ENCODE measurements at regions not wholly inside any gene's neighbourhood (a gene's known extent, or its start where the extent isn't known, plus 50 kb on each side); places are given as distances from the start of the nearest gene placed in this dataset.

- Histone ChIP-seq H3K4me1 (ENCODE audit: control insufficient read depth, insufficient read depth, low read length) (no peaks in the 10 kb centered on the region), H3K36me3 (ENCODE audit: control insufficient read depth, insufficient read depth, low read length) (no peaks in the 10 kb centered on the region), H3K27ac (ENCODE audit: low read length) (no peak overlapping the region), H3K27me3 (ENCODE audit: control insufficient read depth, insufficient read depth, low read length) (no peaks in the 10 kb centered on the region), H3K9me3 (ENCODE audit: control insufficient read depth, insufficient read depth, low read length) (no peaks in the 10 kb centered on the region), H3K4me3 (ENCODE audit: low read length) (no peak overlapping the region)
- ATAC-seq, result no peak
- Mint-ChIP-seq H3K27me3 (ENCODE audit: low read depth in 2 of 2) (no peaks in the 10 kb centered on the region), H3K27ac (no peak overlapping the region), H3K4me3 (no peak overlapping the region), H3K9me3 (peaks cover 18 to 20% of the 10 kb centered on the region in 2 donors), H3K4me1 (no peaks in the 10 kb centered on the region), H3K36me3 (no peaks in the 10 kb centered on the region)
- TF ChIP-seq, protein P1, sequence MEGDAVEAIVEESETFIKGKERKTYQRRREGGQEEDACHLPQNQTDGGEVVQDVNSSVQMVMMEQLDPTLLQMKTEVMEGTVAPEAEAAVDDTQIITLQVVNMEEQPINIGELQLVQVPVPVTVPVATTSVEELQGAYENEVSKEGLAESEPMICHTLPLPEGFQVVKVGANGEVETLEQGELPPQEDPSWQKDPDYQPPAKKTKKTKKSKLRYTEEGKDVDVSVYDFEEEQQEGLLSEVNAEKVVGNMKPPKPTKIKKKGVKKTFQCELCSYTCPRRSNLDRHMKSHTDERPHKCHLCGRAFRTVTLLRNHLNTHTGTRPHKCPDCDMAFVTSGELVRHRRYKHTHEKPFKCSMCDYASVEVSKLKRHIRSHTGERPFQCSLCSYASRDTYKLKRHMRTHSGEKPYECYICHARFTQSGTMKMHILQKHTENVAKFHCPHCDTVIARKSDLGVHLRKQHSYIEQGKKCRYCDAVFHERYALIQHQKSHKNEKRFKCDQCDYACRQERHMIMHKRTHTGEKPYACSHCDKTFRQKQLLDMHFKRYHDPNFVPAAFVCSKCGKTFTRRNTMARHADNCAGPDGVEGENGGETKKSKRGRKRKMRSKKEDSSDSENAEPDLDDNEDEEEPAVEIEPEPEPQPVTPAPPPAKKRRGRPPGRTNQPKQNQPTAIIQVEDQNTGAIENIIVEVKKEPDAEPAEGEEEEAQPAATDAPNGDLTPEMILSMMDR (IDR thresholded peaks at IDR 0.05), result no peak
- DNase-seq, result no peak
- 73% methylated on average over 2 of the region's 3 CpGs for WGBS (ENCODE audit: insufficient coverage)
- intact Hi-C loops (cut with micrococcal nuclease), result no loop called here
These were observed 302.0 kb downstream of the NFIB start for GRCh38 chr9:14011799-14012560.

DNA sequence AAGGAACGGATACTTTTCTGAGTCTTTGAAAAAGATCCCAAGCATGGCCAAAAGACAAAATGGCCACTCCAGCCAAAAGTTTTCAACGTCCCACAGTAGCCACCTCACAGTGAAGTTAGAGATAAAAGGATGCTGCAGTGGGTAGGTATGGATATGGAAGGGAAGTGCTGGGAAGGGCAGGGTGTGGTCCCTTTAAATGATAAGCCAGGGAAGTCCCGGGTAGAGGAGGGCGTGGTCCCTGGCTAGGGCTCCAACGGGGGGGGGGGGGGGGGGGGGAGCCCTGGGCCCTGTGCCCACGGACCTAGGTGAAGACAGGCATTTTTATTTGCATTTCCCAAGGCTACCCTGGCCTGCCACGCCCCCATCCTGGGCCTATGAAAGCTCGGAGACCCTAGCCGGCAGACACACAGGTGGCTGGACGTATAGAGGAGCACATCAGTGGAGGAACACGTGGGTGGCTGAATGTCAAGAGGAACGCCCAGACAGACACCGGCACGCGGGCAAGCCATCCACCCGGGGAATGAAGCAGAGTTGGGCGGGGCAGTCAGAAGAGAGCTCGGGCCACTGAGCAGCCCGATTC, 306.7 kb downstream of the NFIB start:
- Mint-ChIP-seq H3K27me3 (ENCODE audit: low read depth in 2 of 2) (no peaks in the 10 kb centered on the region), H3K9me3 (peaks cover 11 to 20% of the 10 kb centered on the region in 2 donors), H3K4me1 (no peaks in the 10 kb centered on the region), H3K4me3 (no peak overlapping the region), H3K36me3 (no peaks in the 10 kb centered on the region), H3K27ac (no peak overlapping the region)
- Histone ChIP-seq H3K4me3 (ENCODE audit: low read length) (no peak overlapping the region), H3K4me1 (ENCODE audit: control insufficient read depth, insufficient read depth, low read length) (no peaks in the 10 kb centered on the region), H3K9me3 (ENCODE audit: control insufficient read depth, insufficient read depth, low read length) (peaks cover 2% of the 10 kb centered on the region), H3K27me3 (ENCODE audit: control insufficient read depth, insufficient read depth, low read length) (no peaks in the 10 kb centered on the region), H3K27ac (ENCODE audit: low read length) (no peak overlapping the region), H3K36me3 (ENCODE audit: control insufficient read depth, insufficient read depth, low read length) (no peaks in the 10 kb centered on the region)
- intact Hi-C loops (cut with micrococcal nuclease), result no loop called here
- WGBS (ENCODE audit: insufficient coverage), result 90% methylated on average over 17 of the region's 19 CpGs
- TF ChIP-seq, protein P1 (IDR thresholded peaks at IDR 0.05), result no peak
- ATAC-seq, result no peak
- no peak for DNase-seq

- Histone ChIP-seq H3K4me3 (ENCODE audit: low read length) (no peak overlapping the region), H3K27me3 (ENCODE audit: control insufficient read depth, insufficient read depth, low read length) (no peaks in the 10 kb centered on the region), H3K36me3 (ENCODE audit: control insufficient read depth, insufficient read depth, low read length) (no peaks in the 10 kb centered on the region), H3K9me3 (ENCODE audit: control insufficient read depth, insufficient read depth, low read length) (peaks cover 2% of the 10 kb centered on the region), H3K27ac (ENCODE audit: low read length) (no peak overlapping the region), H3K4me1 (ENCODE audit: control insufficient read depth, insufficient read depth, low read length) (no peaks in the 10 kb centered on the region)
- H3K4me3 Mint-ChIP-seq, result no peak overlapping the region
- 80% methylated on average over 10 of the region's 10 CpGs for WGBS (ENCODE audit: insufficient coverage)
- H3K9me3 Mint-ChIP-seq, result peaks cover 11 to 21% of the 10 kb centered on the region in 2 donors
- no peaks in the 10 kb centered on the region for H3K27me3 Mint-ChIP-seq (ENCODE audit: low read depth in 2 of 2)
- DNase-seq (no peak), ATAC-seq (no peak)
- H3K36me3 Mint-ChIP-seq, result no peaks in the 10 kb centered on the region
- no peaks in the 10 kb centered on the region for H3K4me1 Mint-ChIP-seq
- intact Hi-C loops (cut with micrococcal nuclease), result no loop called here
- TF ChIP-seq, protein P1 (IDR thresholded peaks at IDR 0.05), result no peak
- no peak overlapping the region for H3K27ac Mint-ChIP-seq
These were observed 307.4 kb downstream of the NFIB start for GRCh38 chr9:14006386-14007187.

Measured in natural killer cell (primary cell).